Gastrocnemius medialis (tissue), 4 donors: ENCODE measurements at regions not wholly inside any gene's neighbourhood (a gene's known extent, or its start where the extent isn't known, plus 50 kb on each side); places are given as distances from the start of the nearest gene placed in this dataset.

ENCODE experiments used
- CTCF ChIP-seq, 5 experiments: fragments of 450-650 bp in 3 of 5; fragments of 200-600 bp in 2 of 5; sonication (generic) in 2 of 5; IDR thresholded peaks in 4 of 5; conservative IDR thresholded peaks in 1 of 5; 1 replicate in 4 of 5; 2 replicates in 1 of 5; pipeline ENCODE4 v1.5.1; 2016 to 2019; ENCODE audit warnings: antibody characterized with exemption in 5 of 5, mild to moderate bottlenecking in 3 of 5, moderate library complexity in 3 of 5
- POLR2A ChIP-seq, 2 donors: fragments of 450-650 bp; IDR thresholded peaks; one replicate each; pipeline ENCODE4 v1.6.1; 2017; ENCODE audit warnings: antibody characterized with exemption in 2 of 2, mild to moderate bottlenecking in 2 of 2, moderate library complexity in 2 of 2

GRCh38 chr1:38598118-38598517, 261.5 kb downstream of the RRAGC start:
- TF ChIP-seq CTCF (IDR thresholded peaks at IDR 0.05 in 4 of 5, conservative IDR thresholded peaks at IDR 0.05 in 1 of 5) (no peak), POLR2A (IDR thresholded peaks at IDR 0.05) (no peak)
